ENCODE measurements at regions not wholly inside any gene's neighbourhood (a gene's known extent, or its start where the extent isn't known, plus 50 kb on each side); places are given as distances from the start of the nearest gene placed in this dataset.

DNA sequence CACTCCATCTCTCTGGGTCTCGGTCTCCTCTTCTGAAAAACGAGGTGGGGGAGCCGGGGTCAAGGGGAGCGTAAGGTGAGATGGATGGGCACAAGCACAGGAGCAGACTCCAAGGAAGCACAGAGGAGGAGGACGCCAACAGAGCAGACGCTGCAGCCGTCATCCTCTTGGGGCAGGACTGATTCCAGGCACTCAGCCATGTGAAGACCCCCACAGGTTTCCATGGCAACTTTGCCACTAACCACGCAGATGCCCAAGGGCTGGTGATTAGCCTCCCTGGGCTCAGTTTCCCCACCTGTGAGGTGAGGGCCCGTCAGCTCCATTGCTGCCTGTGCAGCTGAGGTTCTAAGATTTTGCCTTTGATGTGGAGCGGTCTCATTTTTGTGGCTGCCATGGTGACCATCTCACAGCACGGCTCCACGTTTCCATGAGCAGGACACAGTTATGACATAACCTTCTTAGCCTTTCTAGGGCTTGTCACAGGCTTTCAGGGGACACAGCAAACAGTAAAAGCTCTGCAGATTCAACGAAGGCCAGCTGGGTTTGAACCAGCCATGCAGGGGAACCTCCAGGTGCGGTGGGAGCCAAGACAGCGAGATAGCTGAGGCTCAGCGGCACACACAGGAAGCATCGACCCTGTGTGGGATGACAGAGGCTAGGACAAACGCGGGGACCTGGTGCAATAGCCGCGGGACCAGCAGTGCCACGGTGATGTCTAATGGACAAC, 170.3 kb downstream of the NUP210 start:
- TF ChIP-seq POLR2A (IDR thresholded peaks at IDR 0.05) = no peak
- no peak for TF ChIP-seq EP300 (IDR thresholded peaks at IDR 0.05)
- TF ChIP-seq, protein P1, sequence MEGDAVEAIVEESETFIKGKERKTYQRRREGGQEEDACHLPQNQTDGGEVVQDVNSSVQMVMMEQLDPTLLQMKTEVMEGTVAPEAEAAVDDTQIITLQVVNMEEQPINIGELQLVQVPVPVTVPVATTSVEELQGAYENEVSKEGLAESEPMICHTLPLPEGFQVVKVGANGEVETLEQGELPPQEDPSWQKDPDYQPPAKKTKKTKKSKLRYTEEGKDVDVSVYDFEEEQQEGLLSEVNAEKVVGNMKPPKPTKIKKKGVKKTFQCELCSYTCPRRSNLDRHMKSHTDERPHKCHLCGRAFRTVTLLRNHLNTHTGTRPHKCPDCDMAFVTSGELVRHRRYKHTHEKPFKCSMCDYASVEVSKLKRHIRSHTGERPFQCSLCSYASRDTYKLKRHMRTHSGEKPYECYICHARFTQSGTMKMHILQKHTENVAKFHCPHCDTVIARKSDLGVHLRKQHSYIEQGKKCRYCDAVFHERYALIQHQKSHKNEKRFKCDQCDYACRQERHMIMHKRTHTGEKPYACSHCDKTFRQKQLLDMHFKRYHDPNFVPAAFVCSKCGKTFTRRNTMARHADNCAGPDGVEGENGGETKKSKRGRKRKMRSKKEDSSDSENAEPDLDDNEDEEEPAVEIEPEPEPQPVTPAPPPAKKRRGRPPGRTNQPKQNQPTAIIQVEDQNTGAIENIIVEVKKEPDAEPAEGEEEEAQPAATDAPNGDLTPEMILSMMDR (IDR thresholded peaks at IDR 0.05) = no peak
- DNase-seq (ENCODE audit: low spot score in 2 of 2) = no peak
- H3K36me3 ChIP-seq = no peaks in the 10 kb centered on the region
- no peaks in the 10 kb centered on the region for H3K27me3 ChIP-seq
- H3K4me3 ChIP-seq = no peak overlapping the region
- 69 to 72% methylated on average over 20 to 22 of the region's 22 CpGs for WGBS, 2 donors
- H3K4me1 ChIP-seq = no peaks in the 10 kb centered on the region
- no peak overlapping the region for H3K27ac ChIP-seq
- H3K9me3 ChIP-seq = no peaks in the 10 kb centered on the region

DNA sequence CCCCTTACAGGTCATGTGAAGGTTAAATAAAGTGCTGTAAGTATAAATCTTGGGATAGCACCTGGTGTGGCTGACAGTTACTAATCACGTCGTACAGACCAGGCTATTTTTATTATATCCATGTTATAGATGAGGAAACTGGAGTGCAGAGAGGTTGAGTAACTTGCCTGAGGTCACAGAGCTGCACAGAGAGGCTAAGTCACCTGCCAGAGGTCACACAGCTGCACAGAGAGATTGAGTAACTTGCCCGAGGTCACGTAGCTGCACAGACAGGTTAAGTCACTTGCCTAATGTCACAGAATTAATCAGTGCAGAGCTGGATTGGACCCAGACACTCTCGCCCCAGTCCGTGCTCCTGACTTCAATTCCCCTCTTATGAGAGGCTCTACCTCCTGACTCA, 171.5 kb downstream of the NUP210 start:
- Histone ChIP-seq H3K4me3 (no peak overlapping the region), H3K27ac (no peak overlapping the region), H3K9me3 (no peaks in the 10 kb centered on the region), H3K36me3 (no peaks in the 10 kb centered on the region), H3K4me1 (no peaks in the 10 kb centered on the region), H3K27me3 (no peaks in the 10 kb centered on the region)
- TF ChIP-seq POLR2A (IDR thresholded peaks at IDR 0.05) (no peak), EP300 (IDR thresholded peaks at IDR 0.05) (no peak)
- TF ChIP-seq, protein P1 (IDR thresholded peaks at IDR 0.05) = no peak
- no peak for DNase-seq (ENCODE audit: low spot score in 2 of 2)
- 77 to 81% methylated on average over 6 of the region's 6 CpGs for WGBS, 2 donors

DNA sequence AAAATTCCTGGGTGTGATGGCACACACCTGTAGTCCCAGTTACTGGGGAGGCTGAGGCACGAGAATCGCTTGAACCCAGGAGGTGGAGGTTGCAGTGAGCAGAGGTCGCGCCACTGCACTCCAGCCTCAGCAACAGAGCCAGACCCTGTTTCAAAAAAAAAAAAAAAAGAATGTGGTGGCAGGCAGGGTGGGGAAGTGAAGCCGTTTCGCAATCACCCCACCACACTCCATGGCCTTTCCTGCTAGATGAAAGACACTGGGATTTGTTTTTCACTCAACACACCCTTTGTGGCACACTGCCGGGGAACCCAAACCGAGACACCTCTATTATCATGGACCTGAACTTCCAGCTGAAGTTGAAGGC, 172.4 kb upstream of the IQSEC1 start:
- H3K36me3 ChIP-seq = no peaks in the 10 kb centered on the region
- H3K4me3 ChIP-seq = no peak overlapping the region
- no peak overlapping the region for H3K27ac ChIP-seq
- no peaks in the 10 kb centered on the region for H3K4me1 ChIP-seq
- H3K27me3 ChIP-seq = no peaks in the 10 kb centered on the region
- TF ChIP-seq POLR2A (IDR thresholded peaks at IDR 0.05) (no peak), EP300 (IDR thresholded peaks at IDR 0.05) (no peak)
- TF ChIP-seq, protein P1 (IDR thresholded peaks at IDR 0.05) = no peak
- DNase-seq (ENCODE audit: low spot score in 2 of 2) = no peak
- WGBS, 2 donors = 80 to 85% methylated on average over 8 of the region's 8 CpGs
- H3K9me3 ChIP-seq = no peaks in the 10 kb centered on the region

DNA sequence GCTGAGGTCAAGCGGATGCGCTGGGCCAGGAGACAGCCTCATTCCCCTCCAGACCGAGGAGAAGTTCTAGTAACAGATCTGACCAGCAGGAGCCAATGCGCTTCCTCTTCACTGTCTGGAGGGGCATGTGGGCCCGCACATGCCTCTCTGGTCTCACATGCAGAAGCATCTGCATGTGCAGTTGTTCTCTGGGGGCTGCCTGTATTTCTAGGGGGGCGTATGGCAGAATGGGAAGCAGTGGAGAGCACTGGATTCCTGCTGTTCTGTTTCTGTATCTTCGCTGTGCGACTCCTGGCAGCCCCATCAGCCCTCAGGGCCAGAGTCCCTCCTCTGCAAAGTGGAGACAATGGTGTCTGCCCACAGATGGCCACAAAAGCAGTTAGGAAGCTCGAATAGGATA, 170.4 kb upstream of the IQSEC1 start:
- no peaks in the 10 kb centered on the region for H3K36me3 ChIP-seq
- no peak overlapping the region for H3K4me3 ChIP-seq
- H3K27ac ChIP-seq = no peak overlapping the region
- TF ChIP-seq EP300 (IDR thresholded peaks at IDR 0.05) (no peak), POLR2A (IDR thresholded peaks at IDR 0.05) (no peak)
- TF ChIP-seq, protein P1 (IDR thresholded peaks at IDR 0.05) = no peak
- no peaks in the 10 kb centered on the region for H3K27me3 ChIP-seq
- DNase-seq (ENCODE audit: low spot score in 2 of 2) = no peak
- H3K9me3 ChIP-seq = no peaks in the 10 kb centered on the region
- H3K4me1 ChIP-seq = no peaks in the 10 kb centered on the region
- WGBS, 2 donors = 50 to 54% methylated on average over 6 to 9 of the region's 9 CpGs

DNA sequence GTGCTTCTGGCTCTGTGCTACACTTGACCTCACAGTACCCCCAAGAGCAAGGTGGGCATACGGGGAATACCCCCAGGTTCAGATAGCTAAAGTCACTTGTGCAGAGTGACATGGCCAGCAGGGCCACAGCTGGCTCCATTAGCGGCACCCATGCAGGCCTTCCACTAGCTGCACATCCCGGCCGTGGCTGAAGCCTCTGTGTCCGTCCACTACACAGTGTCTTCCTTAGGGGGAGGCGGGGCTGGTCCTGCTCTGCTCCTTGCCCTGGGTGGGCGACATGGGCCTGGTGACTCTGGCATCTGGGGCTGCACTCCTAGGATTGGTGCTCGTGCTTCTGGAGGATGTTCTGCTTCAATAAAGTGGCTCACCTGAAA, 169.1 kb upstream of the IQSEC1 start:
- no peaks in the 10 kb centered on the region for H3K4me1 ChIP-seq
- H3K4me3 ChIP-seq = no peak overlapping the region
- H3K27me3 ChIP-seq = no peaks in the 10 kb centered on the region
- H3K27ac ChIP-seq = no peak overlapping the region
- H3K36me3 ChIP-seq = no peaks in the 10 kb centered on the region
- TF ChIP-seq, protein P1 (IDR thresholded peaks at IDR 0.05) = no peak
- TF ChIP-seq POLR2A (IDR thresholded peaks at IDR 0.05) (no peak), EP300 (IDR thresholded peaks at IDR 0.05) (no peak)
- no peak for DNase-seq (ENCODE audit: low spot score in 2 of 2)
- 81 to 91% methylated on average over 8 of the region's 8 CpGs for WGBS, 2 donors
- H3K9me3 ChIP-seq = no peaks in the 10 kb centered on the region
